Uterus (tissue), 2 donors: ENCODE measurements at regions not wholly inside any gene's neighbourhood (a gene's known extent, or its start where the extent isn't known, plus 50 kb on each side); places are given as distances from the start of the nearest gene placed in this dataset.

Experiments
- POLR2A ChIP-seq, 2 donors: fragments of 450-650 bp; IDR thresholded peaks; one replicate each; pipeline ENCODE4 v1.6.1; 2016; ENCODE audit warnings: antibody characterized with exemption in 2 of 2, mild to moderate bottlenecking in 1 of 2, moderate library complexity in 1 of 2
- TF ChIP-seq, protein P1 (sequence below), 4 experiments: fragments of 200-600 bp in 2 of 4; fragments of 450-650 bp in 2 of 4; sonication (generic) in 2 of 4; IDR thresholded peaks; one replicate each; pipeline ENCODE4 v1.5.1; 2016 to 2019; ENCODE audit warnings: antibody characterized with exemption in 4 of 4, mild to moderate bottlenecking in 2 of 4, moderate library complexity in 1 of 4

DNA sequence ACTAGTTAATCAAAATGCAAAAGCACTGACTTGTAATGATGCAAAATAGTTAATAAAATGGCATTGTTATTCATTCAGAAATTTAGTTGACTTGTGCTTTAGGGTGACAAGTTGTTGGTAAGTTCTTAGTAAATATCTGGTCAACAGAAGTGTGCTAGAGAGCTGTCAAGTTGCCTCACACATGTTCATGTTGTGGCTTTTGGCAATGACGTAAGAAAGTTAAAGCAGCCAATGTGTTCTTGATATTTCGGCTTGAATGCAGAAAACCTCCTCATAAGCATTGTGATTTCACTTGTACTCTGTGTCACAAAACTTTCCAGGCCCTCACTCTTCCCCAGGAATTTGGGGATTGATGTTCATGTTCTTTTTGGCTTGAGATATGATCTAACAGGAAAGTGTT lies 626.7 kb downstream of the PRR16 start:
- TF ChIP-seq, protein P1, sequence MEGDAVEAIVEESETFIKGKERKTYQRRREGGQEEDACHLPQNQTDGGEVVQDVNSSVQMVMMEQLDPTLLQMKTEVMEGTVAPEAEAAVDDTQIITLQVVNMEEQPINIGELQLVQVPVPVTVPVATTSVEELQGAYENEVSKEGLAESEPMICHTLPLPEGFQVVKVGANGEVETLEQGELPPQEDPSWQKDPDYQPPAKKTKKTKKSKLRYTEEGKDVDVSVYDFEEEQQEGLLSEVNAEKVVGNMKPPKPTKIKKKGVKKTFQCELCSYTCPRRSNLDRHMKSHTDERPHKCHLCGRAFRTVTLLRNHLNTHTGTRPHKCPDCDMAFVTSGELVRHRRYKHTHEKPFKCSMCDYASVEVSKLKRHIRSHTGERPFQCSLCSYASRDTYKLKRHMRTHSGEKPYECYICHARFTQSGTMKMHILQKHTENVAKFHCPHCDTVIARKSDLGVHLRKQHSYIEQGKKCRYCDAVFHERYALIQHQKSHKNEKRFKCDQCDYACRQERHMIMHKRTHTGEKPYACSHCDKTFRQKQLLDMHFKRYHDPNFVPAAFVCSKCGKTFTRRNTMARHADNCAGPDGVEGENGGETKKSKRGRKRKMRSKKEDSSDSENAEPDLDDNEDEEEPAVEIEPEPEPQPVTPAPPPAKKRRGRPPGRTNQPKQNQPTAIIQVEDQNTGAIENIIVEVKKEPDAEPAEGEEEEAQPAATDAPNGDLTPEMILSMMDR (IDR thresholded peaks at IDR 0.05), result no peak
- no peak for TF ChIP-seq POLR2A (IDR thresholded peaks at IDR 0.05)
